OCI-LY3 (cell line): ENCODE measurements at regions not wholly inside any gene's neighbourhood (a gene's known extent, or its start where the extent isn't known, plus 50 kb on each side); places are given as distances from the start of the nearest gene placed in this dataset.

Experiments
- CTCF ChIP-seq: fragments of 200-600, 300-600 bp; sonication (generic); IDR thresholded peaks from 2 replicates; pipeline ENCODE4 v1.5.1; 2014; ENCODE audit warnings: antibody characterized with exemption, low read length, low read depth
- EZH2phosphoT487 ChIP-seq: fragments of 200-600 bp; shearing (Covaris generic); IDR thresholded peaks from 2 replicates; pipeline ENCODE4 v1.6.1; 2018; ENCODE audit warnings: antibody characterized with exemption, mixed run types, low read depth

GRCh38 chr3:31405515-31405914 lies 127.2 kb upstream of the STT3B start:
- TF ChIP-seq CTCF (no peak), EZH2phosphoT487 (no peak)
